MCF 10A (cell line): ENCODE measurements at regions not wholly inside any gene's neighbourhood (a gene's known extent, or its start where the extent isn't known, plus 50 kb on each side); places are given as distances from the start of the nearest gene placed in this dataset.

Experiments used
- BruUV-seq: library from RNA; stranded (reverse); fragments of 400-500 nt; replicated peaks from 2 replicates; lab custom pipeline; 2021; lab: Mats Ljungman, UMichigan
- CTCF ChIA-PET: fragments of 300-600 bp; sonication (Branson Sonifier 250); formaldehyde crosslinking; extraction: SDS; loops from one replicate; lab custom pipeline; 2021; ENCODE audit warnings: antibody characterized with exemption, inconsistent platforms; lab: Yijun Ruan, JAX
- POLR2A ChIA-PET: fragments of 300-600, 350-650 bp; sonication (Branson Sonifier 250); formaldehyde crosslinking; extraction: SDS; loops from one replicate; lab custom pipeline; 2020; ENCODE audit warnings: antibody characterized with exemption, inconsistent platforms; lab: Yijun Ruan, JAX
- DNase-seq: peaks from one replicate; pipeline ENCODE4 v3.0.0-alpha.2; 2018; ENCODE audit not compliant: unreplicated experiment
- H3K27ac Mint-ChIP-seq: one replicate; pipeline ENCODE4 v1.8.0; 2022; ENCODE audit warnings: mild to moderate bottlenecking, low read depth, mixed read lengths; ENCODE audit not compliant: unreplicated experiment
- H3K27me3 Mint-ChIP-seq: one replicate; pipeline ENCODE4 v1.8.0; 2022; ENCODE audit warnings: mixed read lengths; ENCODE audit not compliant: insufficient read depth, unreplicated experiment
- H3K36me3 Mint-ChIP-seq: one replicate; pipeline ENCODE4 v1.8.0; 2022; ENCODE audit warnings: mild to moderate bottlenecking, moderate library complexity, mixed read lengths; ENCODE audit not compliant: insufficient read depth, unreplicated experiment
- H3K4me1 Mint-ChIP-seq: one replicate; pipeline ENCODE4 v1.8.0; 2022; ENCODE audit warnings: mixed read lengths; ENCODE audit not compliant: insufficient read depth, unreplicated experiment
- H3K4me3 Mint-ChIP-seq: one replicate; pipeline ENCODE4 v1.8.0; 2022; ENCODE audit warnings: mild to moderate bottlenecking, moderate library complexity, mixed read lengths; ENCODE audit not compliant: unreplicated experiment
- H3K9me3 Mint-ChIP-seq: one replicate; pipeline ENCODE4 v1.8.0; 2022; ENCODE audit warnings: mixed read lengths; ENCODE audit not compliant: unreplicated experiment
- intact Hi-C: fragments of 100-400 bp; cut with micrococcal nuclease; formaldehyde crosslinking; loops from 2 replicates; pipeline ENCODE4 v1.14.1; 2022
- TF ChIP-seq, protein P1 (sequence below): fragments of 200-600 bp; IDR thresholded peaks from one replicate; pipeline ENCODE4 v1.8.0; 2022; ENCODE audit warnings: antibody characterized with exemption, mild to moderate bottlenecking; ENCODE audit not compliant: unreplicated experiment

- Mint-ChIP-seq H3K27ac (no peak overlapping the region), H3K4me3 (no peak overlapping the region), H3K36me3 (no peaks in the 10 kb centered on the region), H3K27me3 (peaks cover 57% of the 10 kb centered on the region), H3K4me1 (no peaks in the 10 kb centered on the region), H3K9me3 (no peaks in the 10 kb centered on the region)
- CTCF ChIA-PET, result interaction anchor here (0.7 kb wide), 1 partner anchor 54 kb away, joined by 3 read pairs; no protein-coding TSS in a partner anchor
- TF ChIP-seq, protein P1, sequence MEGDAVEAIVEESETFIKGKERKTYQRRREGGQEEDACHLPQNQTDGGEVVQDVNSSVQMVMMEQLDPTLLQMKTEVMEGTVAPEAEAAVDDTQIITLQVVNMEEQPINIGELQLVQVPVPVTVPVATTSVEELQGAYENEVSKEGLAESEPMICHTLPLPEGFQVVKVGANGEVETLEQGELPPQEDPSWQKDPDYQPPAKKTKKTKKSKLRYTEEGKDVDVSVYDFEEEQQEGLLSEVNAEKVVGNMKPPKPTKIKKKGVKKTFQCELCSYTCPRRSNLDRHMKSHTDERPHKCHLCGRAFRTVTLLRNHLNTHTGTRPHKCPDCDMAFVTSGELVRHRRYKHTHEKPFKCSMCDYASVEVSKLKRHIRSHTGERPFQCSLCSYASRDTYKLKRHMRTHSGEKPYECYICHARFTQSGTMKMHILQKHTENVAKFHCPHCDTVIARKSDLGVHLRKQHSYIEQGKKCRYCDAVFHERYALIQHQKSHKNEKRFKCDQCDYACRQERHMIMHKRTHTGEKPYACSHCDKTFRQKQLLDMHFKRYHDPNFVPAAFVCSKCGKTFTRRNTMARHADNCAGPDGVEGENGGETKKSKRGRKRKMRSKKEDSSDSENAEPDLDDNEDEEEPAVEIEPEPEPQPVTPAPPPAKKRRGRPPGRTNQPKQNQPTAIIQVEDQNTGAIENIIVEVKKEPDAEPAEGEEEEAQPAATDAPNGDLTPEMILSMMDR, result no peak
- POLR2A ChIA-PET, result no interaction called here
- DNase-seq, result no peak
- BruUV-seq, result no TSS peak
- intact Hi-C loops, result no loop called here
These were observed 1068.8 kb downstream of the FAM133A start for GRCh38 chrX:94742772-94743171.

- TF ChIP-seq, protein P1, result no peak
- POLR2A ChIA-PET, result no interaction called here
- CTCF ChIA-PET, result no interaction called here
- BruUV-seq, result no TSS peak
- Mint-ChIP-seq H3K4me1 (no peaks in the 10 kb centered on the region), H3K4me3 (no peak overlapping the region), H3K27me3 (peaks cover 50% of the 10 kb centered on the region), H3K36me3 (no peaks in the 10 kb centered on the region), H3K27ac (no peak overlapping the region), H3K9me3 (no peaks in the 10 kb centered on the region)
- no peak for DNase-seq
- intact Hi-C loops, result no loop called here
These were observed 1069.5 kb downstream of the FAM133A start for GRCh38 chrX:94743478-94743877.

- H3K4me1 Mint-ChIP-seq, result no peaks in the 10 kb centered on the region
- POLR2A ChIA-PET, result no interaction called here
- H3K36me3 Mint-ChIP-seq, result no peaks in the 10 kb centered on the region
- CTCF ChIA-PET, result no interaction called here
- no peak for DNase-seq
- no peak overlapping the region for H3K27ac Mint-ChIP-seq
- peaks cover 48% of the 10 kb centered on the region for H3K27me3 Mint-ChIP-seq
- intact Hi-C loops, result no loop called here
- no peak overlapping the region for H3K4me3 Mint-ChIP-seq
- TF ChIP-seq, protein P1, result no peak
- H3K9me3 Mint-ChIP-seq, result no peaks in the 10 kb centered on the region
- BruUV-seq, result no TSS peak
These were observed 1070.8 kb downstream of the FAM133A start for GRCh38 chrX:94744786-94745185.

GRCh38 chrX:94751611-94752010 is 1077.6 kb downstream of the FAM133A start:
- no peaks in the 10 kb centered on the region for H3K36me3 Mint-ChIP-seq
- TF ChIP-seq, protein P1, result no peak

More at GRCh38 chrX:94751611-94752010, 1077.6 kb downstream of the FAM133A start:
- CTCF ChIA-PET, result no interaction called here
- intact Hi-C loops, result no loop called here
- Mint-ChIP-seq H3K27me3 (peaks cover 32% of the 10 kb centered on the region), H3K27ac (no peak overlapping the region), H3K4me3 (no peak overlapping the region), H3K9me3 (no peaks in the 10 kb centered on the region), H3K4me1 (no peaks in the 10 kb centered on the region)
- DNase-seq, result peak; percentile 11
- BruUV-seq, result no TSS peak
- POLR2A ChIA-PET, result no interaction called here
